Jurkat, Clone E6-1 (cell line): ENCODE measurements at regions not wholly inside any gene's neighbourhood (a gene's known extent, or its start where the extent isn't known, plus 50 kb on each side); places are given as distances from the start of the nearest gene placed in this dataset.
A peak's percentile ranks its signal among the peaks of the same experiment; 100 is the strongest.

Source experiments
- DNase-seq: peaks from one replicate; pipeline ENCODE4 v3.0.0-alpha.2; 2011; ENCODE audit warnings: low read depth, low spot score
- H3K4me3 ChIP-seq: 2 replicates; pipeline ENCODE4 v1.5.1; 2011; ENCODE audit warnings: mild to moderate bottlenecking, low read length, control low read depth, moderate library complexity

DNA sequence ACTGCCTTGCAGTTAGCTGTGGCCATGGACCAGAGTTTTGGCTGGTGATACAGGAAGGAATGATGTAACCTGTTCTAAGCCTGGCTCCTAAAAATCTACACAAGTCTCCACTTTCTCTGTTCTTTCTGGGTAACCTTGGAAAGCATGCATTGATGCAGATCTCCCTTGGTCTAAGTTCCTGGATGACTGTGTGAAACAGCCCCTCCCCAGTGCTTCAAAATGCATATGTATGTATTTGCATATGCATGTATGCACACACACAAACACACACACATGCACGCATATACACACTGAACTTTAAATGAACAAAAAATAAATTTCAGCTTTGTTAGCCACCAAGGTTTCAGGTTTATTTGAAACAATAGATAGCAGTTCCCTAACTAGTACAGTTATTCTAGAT is 296.1 kb downstream of the OSR1 start:
- DNase-seq, result peak; percentile 1
- no peak overlapping the region for H3K4me3 ChIP-seq

DNA sequence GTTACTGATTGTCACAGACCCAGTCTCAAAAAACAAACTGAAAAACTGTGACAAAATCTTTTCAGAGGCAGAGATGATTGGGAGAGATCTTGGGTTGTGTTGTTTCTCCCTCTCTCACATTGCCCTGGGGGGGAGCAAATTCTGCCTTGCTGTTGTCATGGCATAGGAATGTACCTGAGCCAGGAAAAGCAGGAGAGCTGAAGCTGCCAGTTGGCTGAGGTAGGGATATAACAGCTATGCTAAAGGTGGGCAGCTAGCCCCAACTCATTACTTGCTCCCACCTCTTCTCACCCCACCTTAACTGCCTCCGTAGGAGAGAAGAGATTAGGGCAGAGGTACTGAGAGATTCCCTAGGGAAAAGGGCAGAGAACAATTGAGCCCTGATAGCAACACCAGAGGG is 299.3 kb downstream of the OSR1 start:
- DNase-seq, result no peak
- H3K4me3 ChIP-seq, result no peak overlapping the region

DNA sequence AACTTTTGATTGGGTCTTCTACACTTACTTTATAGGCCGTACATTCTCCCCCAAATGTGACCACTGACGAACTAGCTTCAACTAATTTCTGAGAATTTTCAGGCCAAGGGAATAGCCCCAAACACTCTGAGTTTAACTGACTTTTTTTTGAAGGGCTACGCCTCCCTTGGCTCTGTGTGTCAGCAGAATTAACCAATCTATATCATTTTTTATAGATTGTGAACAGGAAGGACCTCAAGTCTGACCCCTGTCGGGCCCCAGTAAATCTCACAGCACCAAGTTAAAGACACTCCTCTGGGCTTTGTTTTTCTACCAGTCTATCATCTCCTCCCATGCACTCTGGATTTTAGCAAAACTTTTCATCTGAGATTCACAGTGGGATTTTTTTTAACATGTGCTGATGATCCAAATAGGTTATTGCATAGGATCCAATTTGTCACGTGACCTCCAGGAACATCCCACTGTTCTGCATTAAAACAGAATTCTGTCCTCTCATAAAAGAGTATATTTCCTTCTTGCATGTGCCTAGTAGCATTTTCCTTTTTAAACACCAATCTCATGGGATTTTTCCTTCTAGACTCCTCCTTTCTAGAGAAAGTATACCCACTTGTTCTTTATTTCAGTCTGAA is 307.1 kb downstream of the OSR1 start:
- no peak overlapping the region for H3K4me3 ChIP-seq
- DNase-seq, result no peak

GRCh38 chr2:19050354-19050753 is 308.1 kb downstream of the OSR1 start:
- no peak for DNase-seq

DNA sequence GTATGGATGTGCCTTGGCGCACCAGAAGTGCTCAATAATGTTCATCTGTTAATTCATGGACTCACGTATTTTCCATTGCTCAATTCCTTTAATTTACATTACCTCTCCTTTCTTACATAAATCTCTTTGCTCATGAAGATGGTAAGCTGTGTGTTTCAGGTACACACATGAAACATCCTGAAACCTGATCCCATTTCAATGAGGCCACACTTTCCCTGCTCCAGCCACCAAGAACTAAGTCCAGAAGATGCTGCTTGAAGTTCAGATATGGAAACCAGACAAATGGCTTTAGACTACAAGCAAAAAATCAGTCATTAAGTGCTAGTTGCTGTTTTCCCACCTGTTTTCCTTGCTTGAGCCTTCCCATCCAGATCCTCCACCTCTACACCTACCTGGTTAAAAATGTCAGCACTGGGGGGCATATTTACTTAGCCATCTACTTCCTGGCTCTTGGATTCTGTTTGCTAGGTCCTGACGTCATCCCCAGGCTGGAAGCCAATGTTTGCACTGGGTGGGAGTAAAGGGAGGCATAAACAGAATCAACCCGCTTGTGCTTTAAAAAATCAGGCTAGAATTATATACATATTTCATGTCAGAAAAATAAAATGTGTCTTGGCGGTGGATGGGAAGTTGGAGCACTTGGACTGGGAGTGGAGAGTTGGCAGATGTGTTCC is 309.7 kb downstream of the OSR1 start:
- H3K4me3 ChIP-seq, result no peak overlapping the region
- no peak for DNase-seq

More at GRCh38 chr2:19050354-19050753, 308.1 kb downstream of the OSR1 start:
- H3K4me3 ChIP-seq, result no peak overlapping the region

GRCh38 chr2:19046986-19047780 is 311.2 kb downstream of the OSR1 start:
- H3K4me3 ChIP-seq, result no peak overlapping the region
- no peak for DNase-seq

- DNase-seq, result no peak
- H3K4me3 ChIP-seq, result no peak overlapping the region
Measured at GRCh38 chr2:19045151-19045550, 313.3 kb downstream of the OSR1 start.

DNA sequence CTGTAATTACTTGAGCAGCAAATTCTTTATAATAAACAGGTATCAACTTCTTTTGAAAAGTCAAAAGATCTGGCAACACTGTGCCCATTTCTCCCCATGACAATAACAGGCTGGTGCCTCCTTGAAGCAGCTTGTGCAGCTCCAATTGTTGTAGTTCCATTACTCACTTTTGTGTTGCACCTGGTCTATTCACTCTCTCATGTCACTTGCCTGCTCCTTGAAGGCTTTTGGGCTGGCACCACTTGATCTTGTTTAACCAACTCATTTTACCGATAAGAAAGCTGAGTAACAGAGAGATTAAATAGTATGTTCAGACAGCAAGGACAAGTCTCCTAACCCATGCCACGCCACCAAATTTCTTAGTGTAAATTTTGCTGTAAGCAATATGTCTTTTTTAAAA is 314.5 kb downstream of the OSR1 start:
- H3K4me3 ChIP-seq, result no peak overlapping the region
- no peak for DNase-seq

DNA sequence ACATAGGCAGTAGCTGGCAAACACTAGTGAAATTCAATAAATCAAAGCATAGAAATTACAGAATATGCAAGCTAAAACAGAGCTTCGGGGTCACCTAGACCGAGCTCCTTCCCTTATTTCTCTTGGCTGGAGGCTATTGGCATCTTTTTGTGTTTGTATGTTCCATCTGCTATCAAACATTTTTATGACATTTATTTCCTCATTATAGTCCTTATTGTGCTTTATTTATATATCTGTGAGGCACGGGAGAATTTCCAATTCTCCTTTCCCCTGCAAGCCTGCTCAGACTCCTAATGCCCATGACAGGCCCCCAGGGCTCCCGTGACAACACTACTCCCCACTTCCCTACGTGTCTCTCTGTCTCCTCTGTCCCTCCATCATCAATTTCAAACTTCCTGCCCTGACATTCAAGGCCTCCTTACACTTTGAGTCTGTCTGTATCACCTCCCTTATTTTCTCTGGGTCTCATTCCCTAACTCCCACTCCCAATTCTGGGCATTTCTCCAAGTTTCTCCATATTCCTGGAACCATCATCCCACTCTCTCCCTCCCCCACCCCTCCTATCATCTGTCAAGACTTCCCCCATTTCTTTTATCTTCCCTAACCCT is 316.9 kb downstream of the OSR1 start:
- DNase-seq, result no peak
- H3K4me3 ChIP-seq, result no peak overlapping the region

DNA sequence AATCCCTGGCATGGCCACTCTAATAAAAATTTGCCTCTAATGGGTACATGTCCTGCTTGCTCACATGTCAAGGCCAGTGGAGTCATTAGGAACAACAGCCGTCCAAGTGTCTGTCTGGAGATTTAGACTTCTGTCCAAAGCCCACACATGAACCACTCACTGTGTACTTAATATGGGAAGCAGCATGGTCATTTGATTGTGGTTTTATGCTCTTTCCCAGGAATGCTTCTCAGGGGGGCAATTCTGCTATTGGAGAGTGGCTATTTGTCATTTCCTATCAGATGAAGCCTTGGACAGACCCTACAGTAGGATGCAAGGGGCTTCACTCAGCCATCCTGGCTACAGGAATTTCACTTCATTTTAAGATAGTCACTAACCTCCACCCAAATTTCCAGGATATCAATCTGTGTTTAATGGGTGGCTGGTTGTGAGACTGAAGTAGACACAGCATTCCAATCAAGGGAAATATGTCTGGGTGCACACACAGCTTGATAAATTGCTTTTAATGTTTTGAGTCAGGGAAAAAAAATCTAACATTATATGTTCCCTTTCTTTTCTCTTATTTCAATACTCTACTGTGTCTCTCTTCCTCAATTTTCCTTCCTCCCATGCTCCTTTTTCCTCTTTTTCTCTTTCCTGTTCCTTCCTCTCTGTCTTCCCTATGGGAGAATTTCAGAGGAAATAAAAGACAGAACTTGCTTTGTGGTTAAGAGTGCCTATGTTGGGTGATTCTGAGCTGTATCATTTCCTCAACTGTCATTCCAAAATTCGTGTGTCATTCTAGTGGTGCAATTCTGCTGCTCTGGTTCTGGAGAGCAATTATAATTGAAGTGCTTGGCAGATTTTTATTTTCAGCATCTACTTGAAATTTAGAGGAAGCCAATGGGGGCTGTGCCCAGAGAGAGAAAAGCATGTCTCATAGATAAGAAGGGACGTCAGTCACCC is 320.1 kb downstream of the OSR1 start:
- no peak overlapping the region for H3K4me3 ChIP-seq
- DNase-seq, result no peak

DNA sequence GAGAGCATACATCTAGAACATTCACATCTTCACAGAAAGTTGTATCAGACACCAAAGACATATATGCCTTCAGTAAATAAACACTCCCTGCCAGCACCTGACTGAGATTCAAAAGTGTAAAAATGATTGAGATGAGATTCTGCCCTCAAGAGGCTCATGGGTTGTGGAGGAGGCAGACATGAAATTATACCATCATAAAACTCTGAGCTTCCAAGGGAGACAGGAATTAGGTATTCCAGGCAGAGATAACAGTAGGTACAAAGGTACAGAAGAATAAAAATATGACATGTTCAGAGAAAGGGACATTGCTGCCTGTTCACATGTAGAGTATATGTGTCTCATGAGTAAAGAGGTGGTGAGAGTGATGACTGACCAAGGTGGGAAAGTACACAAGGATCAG is 322.3 kb downstream of the OSR1 start:
- no peak for DNase-seq
- no peak overlapping the region for H3K4me3 ChIP-seq

- DNase-seq, result no peak
- no peak overlapping the region for H3K4me3 ChIP-seq
Measured at GRCh38 chr2:19035238-19035637, 323.2 kb downstream of the OSR1 start.

GRCh38 chr2:19033240-19033639 is 325.2 kb downstream of the OSR1 start:
- no peak for DNase-seq
- H3K4me3 ChIP-seq, result no peak overlapping the region

- no peak overlapping the region for H3K4me3 ChIP-seq
- no peak for DNase-seq
Measured at GRCh38 chr2:19031642-19032041, 326.8 kb downstream of the OSR1 start.

DNA sequence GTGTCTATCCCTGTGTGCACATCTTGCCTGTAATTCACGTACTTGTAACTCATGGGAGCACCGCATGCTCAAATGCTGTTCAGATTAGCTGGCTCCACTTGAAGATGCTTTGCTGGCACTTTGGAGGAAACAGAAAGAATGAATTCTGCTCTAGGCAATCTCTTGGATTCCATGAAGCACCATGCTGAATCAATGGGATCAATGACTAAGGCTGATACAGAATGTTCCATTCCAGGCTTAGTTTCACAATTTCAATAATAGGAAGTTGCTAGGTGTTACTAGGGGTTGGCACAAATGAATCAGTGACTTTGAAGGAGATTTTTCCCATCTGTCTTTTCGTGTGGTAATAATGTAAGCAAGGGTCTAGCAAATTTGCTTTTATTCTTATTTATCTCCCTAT is 328.8 kb downstream of the OSR1 start:
- H3K4me3 ChIP-seq, result no peak overlapping the region
- DNase-seq, result no peak

GRCh38 chr2:19028587-19029375 is 329.6 kb downstream of the OSR1 start:
- no peak for DNase-seq
- no peak overlapping the region for H3K4me3 ChIP-seq

DNA sequence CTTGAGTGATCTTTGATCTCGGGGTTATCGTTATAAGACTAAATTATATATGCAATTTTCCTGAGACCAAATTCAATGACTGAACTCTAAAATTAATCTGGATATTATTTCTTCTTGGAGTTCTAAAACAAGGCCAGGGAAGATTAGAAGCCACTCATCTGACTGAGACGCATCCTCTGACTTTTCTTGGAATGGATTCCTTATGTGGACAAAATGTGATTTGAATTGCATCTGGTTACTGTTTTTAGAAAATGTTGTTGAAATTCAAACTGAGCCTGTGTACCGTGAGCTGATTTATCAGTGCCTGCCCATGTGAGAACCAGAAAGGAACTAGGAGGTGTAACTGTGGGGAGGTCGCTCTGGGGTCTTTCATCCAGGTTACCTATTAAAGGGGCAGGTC is 330.8 kb downstream of the OSR1 start:
- DNase-seq, result no peak
- no peak overlapping the region for H3K4me3 ChIP-seq

DNA sequence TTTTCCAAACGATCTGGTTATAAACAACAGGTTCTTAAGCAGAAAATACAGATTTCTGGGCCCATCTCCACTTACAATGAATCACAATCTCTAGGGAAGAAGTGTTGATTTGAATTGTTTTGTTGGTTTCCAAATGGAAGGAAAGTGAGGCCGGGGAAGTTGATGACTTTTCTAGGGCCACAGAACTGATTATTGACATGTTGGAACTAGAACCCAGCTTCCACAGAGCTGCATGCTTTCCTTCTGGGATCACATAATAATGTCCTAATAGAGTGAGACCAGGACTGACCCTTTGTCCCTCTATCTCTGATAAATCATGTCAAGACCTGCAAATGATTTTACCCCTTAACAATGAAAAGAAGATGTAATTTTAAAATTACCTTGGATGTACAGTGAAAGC is 332.2 kb downstream of the OSR1 start:
- no peak for DNase-seq
- no peak overlapping the region for H3K4me3 ChIP-seq
